Parathyroid adenoma (tissue), 2 donors: ENCODE measurements at regions not wholly inside any gene's neighbourhood (a gene's known extent, or its start where the extent isn't known, plus 50 kb on each side); places are given as distances from the start of the nearest gene placed in this dataset.

ENCODE experiments used
- H2AFZ ChIP-seq: fragments of 300-600 bp; sonication (generic); one replicate; pipeline ENCODE4 v1.7.0; 2017; ENCODE audit warnings: antibody characterized with exemption, mild to moderate bottlenecking
- H3K27ac ChIP-seq: fragments of 300-600 bp; sonication (generic); one replicate; pipeline ENCODE4 v1.7.0; 2017
- H3K27me3 ChIP-seq: fragments of 300-600 bp; sonication (generic); one replicate; pipeline ENCODE4 v1.7.0; 2017; ENCODE audit warnings: low read length; ENCODE audit not compliant: control insufficient read depth, insufficient read depth
- H3K36me3 ChIP-seq: fragments of 300-600 bp; sonication (generic); one replicate; pipeline ENCODE4 v1.7.0; 2017; ENCODE audit warnings: low read length; ENCODE audit not compliant: control insufficient read depth, insufficient read depth
- H3K4me1 ChIP-seq: fragments of 300-600 bp; sonication (generic); one replicate; pipeline ENCODE4 v1.7.0; 2017; ENCODE audit warnings: control low read depth
- H3K4me2 ChIP-seq: fragments of 300-600 bp; sonication (generic); one replicate; pipeline ENCODE4 v1.7.0; 2017; ENCODE audit warnings: low read length
- H3K4me3 ChIP-seq: fragments of 300-600 bp; sonication (generic); one replicate; pipeline ENCODE4 v1.7.0; 2017; ENCODE audit warnings: low read depth, low read length
- H3K79me2 ChIP-seq: fragments of 300-600 bp; sonication (generic); one replicate; pipeline ENCODE4 v1.7.0; 2017; ENCODE audit warnings: control low read depth
- H3K9ac ChIP-seq: fragments of 300-600 bp; sonication (generic); one replicate; pipeline ENCODE4 v1.7.0; 2017; ENCODE audit warnings: mild to moderate bottlenecking
- H3K9me3 ChIP-seq: fragments of 300-600 bp; sonication (generic); one replicate; pipeline ENCODE4 v1.7.0; 2017; ENCODE audit warnings: low read length; ENCODE audit not compliant: control insufficient read depth
- TF ChIP-seq, protein P1 (sequence below): fragments of 300-600 bp; sonication (generic); IDR thresholded peaks from one replicate; pipeline ENCODE4 v1.7.0; 2017; ENCODE audit warnings: antibody characterized with exemption, mild to moderate bottlenecking
- donor health status: primary hyperparathyroidism.

GRCh38 chr9:88934876-88935535, 56.3 kb upstream of the S1PR3 start:
- no peaks in the 10 kb centered on the region for H3K36me3 ChIP-seq
- H3K4me1 ChIP-seq, result no peaks in the 10 kb centered on the region
- no peak overlapping the region for H3K9ac ChIP-seq
- H3K9me3 ChIP-seq, result no peaks in the 10 kb centered on the region
- no peaks in the 10 kb centered on the region for H3K27me3 ChIP-seq
- no peak overlapping the region for H3K27ac ChIP-seq
- H3K4me3 ChIP-seq, result no peak overlapping the region
- TF ChIP-seq, protein P1, sequence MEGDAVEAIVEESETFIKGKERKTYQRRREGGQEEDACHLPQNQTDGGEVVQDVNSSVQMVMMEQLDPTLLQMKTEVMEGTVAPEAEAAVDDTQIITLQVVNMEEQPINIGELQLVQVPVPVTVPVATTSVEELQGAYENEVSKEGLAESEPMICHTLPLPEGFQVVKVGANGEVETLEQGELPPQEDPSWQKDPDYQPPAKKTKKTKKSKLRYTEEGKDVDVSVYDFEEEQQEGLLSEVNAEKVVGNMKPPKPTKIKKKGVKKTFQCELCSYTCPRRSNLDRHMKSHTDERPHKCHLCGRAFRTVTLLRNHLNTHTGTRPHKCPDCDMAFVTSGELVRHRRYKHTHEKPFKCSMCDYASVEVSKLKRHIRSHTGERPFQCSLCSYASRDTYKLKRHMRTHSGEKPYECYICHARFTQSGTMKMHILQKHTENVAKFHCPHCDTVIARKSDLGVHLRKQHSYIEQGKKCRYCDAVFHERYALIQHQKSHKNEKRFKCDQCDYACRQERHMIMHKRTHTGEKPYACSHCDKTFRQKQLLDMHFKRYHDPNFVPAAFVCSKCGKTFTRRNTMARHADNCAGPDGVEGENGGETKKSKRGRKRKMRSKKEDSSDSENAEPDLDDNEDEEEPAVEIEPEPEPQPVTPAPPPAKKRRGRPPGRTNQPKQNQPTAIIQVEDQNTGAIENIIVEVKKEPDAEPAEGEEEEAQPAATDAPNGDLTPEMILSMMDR, result no peak
- no peak overlapping the region for H3K4me2 ChIP-seq
- no peaks in the 10 kb centered on the region for H3K79me2 ChIP-seq
- no peak overlapping the region for H2AFZ ChIP-seq

DNA sequence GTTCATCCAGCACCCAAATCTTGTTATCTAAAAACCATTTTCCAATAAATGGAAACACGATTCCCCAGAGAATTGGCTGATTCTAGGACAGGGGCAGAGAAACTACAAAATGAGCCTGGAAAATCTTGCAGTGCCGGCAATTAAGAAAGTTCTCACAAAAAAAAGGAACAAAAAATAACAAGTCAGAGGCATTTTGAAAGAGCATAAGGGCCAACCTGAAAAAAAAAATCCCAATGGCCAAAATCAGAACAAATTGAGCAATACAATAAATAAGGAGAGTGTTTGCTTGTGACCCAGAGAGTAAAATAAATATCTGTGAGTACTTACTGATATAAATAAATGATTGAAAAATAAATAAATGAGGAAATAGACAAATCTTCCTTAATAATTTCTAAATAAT, 55.1 kb upstream of the S1PR3 start:
- Histone ChIP-seq H3K4me3 (no peak overlapping the region), H3K27ac (no peak overlapping the region), H3K4me2 (no peak overlapping the region), H3K9me3 (no peaks in the 10 kb centered on the region), H3K79me2 (no peaks in the 10 kb centered on the region), H3K27me3 (no peaks in the 10 kb centered on the region), H3K9ac (no peak overlapping the region), H3K4me1 (no peaks in the 10 kb centered on the region), H3K36me3 (no peaks in the 10 kb centered on the region), H2AFZ (no peak overlapping the region)
- TF ChIP-seq, protein P1, result no peak

- H3K4me1 ChIP-seq, result no peaks in the 10 kb centered on the region
- H3K4me3 ChIP-seq, result no peak overlapping the region
- H2AFZ ChIP-seq, result no peak overlapping the region
- no peak overlapping the region for H3K4me2 ChIP-seq
- no peaks in the 10 kb centered on the region for H3K27me3 ChIP-seq
- H3K9ac ChIP-seq, result no peak overlapping the region
- H3K36me3 ChIP-seq, result no peaks in the 10 kb centered on the region
- H3K27ac ChIP-seq, result no peak overlapping the region
- no peaks in the 10 kb centered on the region for H3K9me3 ChIP-seq
- TF ChIP-seq, protein P1, result no peak
- no peaks in the 10 kb centered on the region for H3K79me2 ChIP-seq
Observed at GRCh38 chr9:88936668-88937067, 54.6 kb upstream of the S1PR3 start.

DNA sequence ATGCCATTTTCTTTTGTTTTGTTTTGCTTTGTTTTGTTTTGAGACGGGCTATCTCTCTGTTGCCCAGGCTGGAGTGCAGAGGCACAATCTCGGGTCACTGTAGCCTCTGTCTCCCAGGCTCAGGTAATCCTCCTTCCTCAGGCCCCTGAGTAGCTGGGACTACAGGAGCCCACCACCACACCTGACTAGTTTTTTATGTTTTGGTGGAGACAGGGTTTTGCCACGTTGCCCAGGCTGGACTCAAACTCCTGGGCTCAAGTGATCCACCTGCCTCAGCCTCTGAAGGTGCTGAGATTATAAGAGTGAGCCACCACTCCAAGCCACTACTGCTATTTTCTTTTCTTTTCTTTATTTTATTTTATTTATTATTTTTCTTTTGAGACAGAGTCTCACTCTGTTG, 54.0 kb upstream of the S1PR3 start:
- Histone ChIP-seq H3K27me3 (no peaks in the 10 kb centered on the region), H2AFZ (no peak overlapping the region), H3K36me3 (no peaks in the 10 kb centered on the region), H3K27ac (no peak overlapping the region), H3K4me2 (no peak overlapping the region), H3K9ac (no peak overlapping the region), H3K79me2 (no peaks in the 10 kb centered on the region), H3K9me3 (no peaks in the 10 kb centered on the region), H3K4me1 (no peaks in the 10 kb centered on the region), H3K4me3 (no peak overlapping the region)
- TF ChIP-seq, protein P1, result no peak

DNA sequence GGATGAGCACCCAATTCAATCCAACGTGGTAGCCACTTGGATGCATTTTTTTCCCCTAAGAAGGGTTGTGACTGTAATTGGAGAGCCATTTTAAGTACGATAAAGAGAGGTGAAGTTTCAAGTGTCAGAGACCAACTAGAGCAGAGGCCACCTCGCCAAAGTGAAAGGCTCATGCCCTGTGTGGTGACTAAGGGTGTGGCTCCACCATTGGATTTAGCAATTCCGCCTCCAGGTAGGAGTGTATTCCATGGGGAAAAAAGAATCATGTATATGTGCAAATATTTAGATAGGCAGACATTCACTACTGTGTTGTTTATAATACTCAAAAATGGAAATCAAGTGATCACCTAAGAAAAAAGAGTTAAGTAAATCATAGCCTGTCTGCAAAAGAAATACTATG, 53.1 kb upstream of the S1PR3 start:
- H3K4me2 ChIP-seq, result no peak overlapping the region
- TF ChIP-seq, protein P1, result no peak

More for the DNA sequence above, 53.1 kb upstream of the S1PR3 start:
- Histone ChIP-seq H2AFZ (no peak overlapping the region), H3K27ac (no peak overlapping the region), H3K9me3 (no peaks in the 10 kb centered on the region), H3K36me3 (no peaks in the 10 kb centered on the region), H3K9ac (no peak overlapping the region), H3K4me1 (no peaks in the 10 kb centered on the region), H3K4me3 (no peak overlapping the region), H3K79me2 (no peaks in the 10 kb centered on the region), H3K27me3 (no peaks in the 10 kb centered on the region)
